ENCODE measurements at regions not wholly inside any gene's neighbourhood (a gene's known extent, or its start where the extent isn't known, plus 50 kb on each side); places are given as distances from the start of the nearest gene placed in this dataset.
"Not testable (repeated sequence)": the region's sequence is repeated elsewhere in the genome, so short reads cannot be mapped to it uniquely, and the experiment has no call there.

DNA sequence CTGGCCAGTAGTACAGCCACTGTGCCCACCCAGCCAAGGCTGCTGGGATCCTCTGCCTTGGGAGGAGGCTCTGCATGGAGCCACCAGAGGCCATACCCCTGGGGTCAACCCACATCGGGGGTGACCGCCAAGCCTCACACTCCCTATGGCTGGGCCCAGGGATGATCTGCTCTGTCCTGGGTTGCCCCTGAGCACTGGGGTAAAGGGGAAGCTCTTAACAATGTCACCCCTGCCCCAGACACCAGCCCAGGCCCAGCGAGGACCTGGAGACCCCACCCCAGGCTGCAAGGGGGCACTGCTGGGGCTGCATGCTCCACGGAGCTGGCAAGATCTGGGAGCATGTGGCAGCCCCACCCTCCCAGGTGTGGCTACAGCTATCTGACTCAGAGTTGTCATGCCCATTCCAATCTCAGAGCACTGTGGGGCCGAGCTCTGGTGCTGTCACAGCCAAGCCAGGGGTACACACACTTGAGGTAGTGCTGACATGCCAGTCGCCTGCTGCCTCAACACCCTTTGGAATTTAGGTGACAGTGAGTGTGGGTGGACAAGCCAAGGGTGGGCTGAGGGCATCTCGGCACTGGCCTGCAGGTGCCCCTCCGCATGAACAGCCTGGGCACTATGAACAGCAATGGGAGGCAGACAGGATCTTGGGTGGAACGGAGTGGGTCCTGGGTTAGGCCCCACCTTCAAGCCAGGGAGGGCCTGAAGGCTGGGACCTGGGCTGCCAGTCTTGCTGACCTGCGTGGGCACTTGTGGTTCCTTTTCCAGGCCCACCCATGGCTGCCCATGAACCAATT, 427.7 kb downstream of the LRRIQ3 start:
- DNase-seq, result no peak
- no peak for ATAC-seq

DNA sequence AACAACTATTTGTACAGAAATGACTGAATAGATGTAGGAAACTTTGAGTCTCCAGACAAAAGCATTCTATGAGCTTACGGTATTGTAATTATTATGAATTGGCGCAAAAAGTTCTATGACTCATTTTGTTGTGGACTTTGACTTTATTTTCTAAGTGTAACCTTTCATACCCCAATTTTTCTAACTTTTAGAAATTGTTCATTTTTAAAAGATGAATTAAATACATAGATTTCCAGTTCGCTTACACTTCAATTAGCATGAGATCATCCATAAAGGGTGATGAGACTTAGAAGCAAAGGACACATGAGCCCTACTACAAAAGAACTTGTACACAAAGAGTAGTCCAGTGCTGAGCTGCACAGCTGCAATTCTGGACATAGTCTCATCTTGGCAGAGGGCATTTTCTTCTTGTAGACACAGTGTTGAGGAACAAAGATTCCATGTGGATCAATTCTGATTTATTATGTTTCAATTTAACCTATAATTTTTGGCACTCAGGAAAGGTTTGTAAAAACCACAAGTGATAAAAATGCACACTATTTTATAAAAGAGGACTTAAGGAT, 431.1 kb downstream of the LRRIQ3 start:
- ATAC-seq, result no peak
- no peak for DNase-seq

DNA sequence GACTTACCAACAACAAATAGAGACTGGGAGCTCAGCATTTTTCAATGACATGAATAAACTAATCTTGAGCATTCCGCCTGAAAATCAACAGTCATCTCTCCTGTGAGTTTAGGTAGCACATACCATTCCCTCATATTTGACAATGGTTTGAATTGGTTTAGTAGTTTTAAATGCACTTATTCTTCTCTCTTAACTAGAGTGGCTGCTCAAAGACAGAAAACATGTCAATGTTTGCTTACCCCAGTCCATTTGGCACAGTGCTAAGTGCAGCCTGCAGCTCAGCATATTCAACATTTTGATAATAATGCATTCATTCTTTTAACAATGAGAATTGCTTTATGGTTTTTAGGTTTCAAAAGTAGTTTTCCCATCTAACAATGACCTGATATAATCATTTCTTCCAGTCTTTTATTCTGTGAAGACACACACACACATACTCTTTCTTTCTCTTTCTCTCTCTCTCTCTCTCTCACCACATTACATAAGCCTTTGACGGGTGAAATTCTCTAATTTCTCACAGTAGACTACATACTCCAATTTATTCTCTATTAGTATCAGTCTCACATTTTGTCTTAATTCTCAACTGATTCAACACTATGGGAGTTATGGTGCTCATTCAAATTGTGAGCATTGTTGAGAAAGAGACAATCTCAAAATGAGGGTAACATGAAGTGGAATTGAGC, 432.3 kb downstream of the LRRIQ3 start:
- no peak for DNase-seq
- ATAC-seq, result no peak

DNA sequence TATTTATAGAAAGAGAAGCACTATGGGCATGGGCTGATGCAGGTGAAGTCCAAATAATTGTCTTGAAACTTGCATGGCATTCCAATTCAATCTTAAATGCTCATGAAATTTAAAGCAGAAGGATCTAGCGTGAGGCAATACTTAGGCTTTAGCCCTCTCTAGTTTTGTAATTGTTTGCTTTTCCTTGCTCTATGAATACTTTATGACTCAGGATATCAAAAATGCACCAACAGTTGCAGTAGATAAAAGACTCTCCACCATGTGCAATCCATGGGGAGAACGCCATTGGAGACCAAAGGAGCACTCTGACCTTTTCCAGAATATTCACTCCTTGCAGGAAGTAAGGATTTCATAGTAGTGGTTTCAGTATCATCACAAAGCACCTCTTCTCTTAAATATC, 436.4 kb downstream of the LRRIQ3 start:
- ATAC-seq (no peak), DNase-seq (no peak)

DNA sequence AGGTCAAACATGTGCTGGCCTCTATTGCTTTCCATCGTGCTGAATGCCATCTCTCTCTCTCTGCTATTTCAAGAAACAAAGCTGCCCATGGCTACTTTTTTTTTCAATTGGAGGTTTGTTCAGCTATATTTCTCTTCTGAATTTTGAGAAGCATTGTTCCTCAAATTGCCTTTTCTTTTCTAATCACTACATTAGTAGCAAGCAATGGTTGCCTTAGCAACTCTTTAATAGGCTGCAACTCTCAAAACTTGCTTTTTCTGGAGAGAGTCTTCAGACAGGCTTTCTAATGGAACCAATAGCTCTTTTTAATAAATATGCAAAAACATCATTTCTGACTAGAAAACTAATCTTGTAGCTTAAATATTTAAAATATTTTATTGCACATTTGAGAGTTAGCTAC, 439.0 kb downstream of the LRRIQ3 start:
- no peak for ATAC-seq
- DNase-seq, result no peak

DNA sequence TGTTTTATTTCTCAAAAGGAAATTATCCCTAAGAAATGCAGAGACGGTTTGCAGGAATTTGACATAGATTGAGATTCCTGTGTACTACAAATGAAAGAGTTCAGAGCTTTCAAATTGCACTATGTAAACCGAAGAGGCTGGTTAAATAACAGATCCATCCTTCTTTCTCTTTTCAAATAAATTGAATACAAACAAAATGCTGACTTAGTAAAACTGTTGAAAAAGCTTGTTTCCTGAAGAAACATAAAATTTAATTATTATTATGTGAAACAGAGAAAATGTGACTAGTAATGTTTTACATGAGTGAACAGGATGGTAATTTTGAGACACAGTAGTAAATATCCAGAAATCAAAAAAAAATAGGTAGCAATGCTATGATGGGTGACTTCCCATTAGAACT, 441.2 kb downstream of the LRRIQ3 start:
- no peak for ATAC-seq
- no peak for DNase-seq

DNA sequence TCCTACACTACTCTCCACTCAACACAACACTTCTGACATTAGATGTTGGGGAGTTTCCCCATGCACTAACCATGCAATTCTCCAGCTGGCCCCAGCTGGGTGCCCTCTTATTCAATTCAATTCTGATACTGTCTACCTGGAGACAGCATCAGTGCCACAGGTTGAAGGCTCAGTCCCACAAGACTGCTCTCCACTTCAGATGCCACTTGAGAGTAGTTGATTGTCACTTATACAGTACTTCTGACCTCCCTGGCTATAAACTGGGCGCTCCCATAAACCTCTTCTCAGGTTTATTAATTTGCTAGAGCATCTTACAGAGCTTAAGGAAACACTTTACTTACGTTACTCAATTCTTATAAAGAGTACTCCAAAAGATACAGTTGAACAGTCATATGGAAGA, 442.3 kb downstream of the LRRIQ3 start:
- DNase-seq, result no peak
- ATAC-seq, result no peak

DNA sequence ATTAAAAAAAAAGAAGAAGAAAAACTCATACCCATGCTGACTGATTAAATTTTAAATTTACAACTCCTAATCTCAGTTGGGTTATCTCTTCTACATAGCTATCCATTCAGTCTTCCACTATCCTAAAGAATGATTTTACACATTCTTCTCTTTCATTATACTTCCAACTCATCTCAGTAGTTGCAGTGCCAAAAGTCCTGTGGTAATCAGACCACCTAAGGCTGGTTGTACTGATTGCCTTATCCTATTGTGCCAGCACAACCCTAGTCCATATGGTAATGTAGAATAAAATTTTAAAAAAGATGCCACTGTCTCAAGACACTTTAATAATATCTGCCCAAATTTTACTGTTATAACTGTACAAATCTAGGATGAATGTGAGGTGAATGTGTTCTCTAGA, 448.0 kb downstream of the LRRIQ3 start:
- ATAC-seq, result no peak
- no peak for DNase-seq

DNA sequence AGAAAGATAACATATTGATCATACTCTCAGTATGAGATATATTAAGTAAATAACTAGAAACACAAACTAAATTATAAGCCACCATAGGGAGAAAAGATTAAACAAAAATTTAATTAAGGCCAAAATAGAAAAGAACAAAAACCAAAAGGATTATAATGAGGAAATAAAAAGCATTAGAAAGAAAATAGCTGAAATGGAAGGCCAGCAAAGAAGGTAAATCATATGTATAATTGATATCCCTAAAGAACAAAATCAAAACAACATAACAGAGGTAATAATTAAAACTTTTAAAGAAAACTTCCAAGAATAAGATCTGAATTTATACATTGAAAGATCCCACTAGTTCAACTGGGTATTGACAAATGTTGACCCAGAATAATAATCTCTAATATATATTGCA, 453.0 kb downstream of the LRRIQ3 start:
- ATAC-seq, result no peak

DNA sequence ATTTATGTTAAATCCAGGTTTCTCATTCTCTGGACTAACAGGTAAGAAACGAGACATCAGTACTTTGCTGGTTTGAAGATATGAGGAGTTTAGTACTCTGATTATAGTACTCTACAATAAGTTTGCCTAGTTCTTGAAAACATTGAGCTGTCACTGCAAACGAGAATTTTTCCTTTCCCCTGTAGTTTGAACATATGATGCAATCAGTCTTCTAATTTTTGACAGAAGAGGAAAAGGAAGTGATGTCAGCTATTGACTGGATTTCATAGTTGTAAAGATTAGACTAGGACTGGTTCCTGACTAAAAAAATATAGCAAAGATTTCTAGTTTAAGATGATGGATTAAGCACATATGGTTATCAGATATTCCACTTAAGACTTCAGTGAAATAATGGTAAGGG, 461.9 kb downstream of the LRRIQ3 start:
- no peak for ATAC-seq
- no peak for DNase-seq

More for the DNA sequence above, 453.0 kb downstream of the LRRIQ3 start:
- DNase-seq, result no peak

DNA sequence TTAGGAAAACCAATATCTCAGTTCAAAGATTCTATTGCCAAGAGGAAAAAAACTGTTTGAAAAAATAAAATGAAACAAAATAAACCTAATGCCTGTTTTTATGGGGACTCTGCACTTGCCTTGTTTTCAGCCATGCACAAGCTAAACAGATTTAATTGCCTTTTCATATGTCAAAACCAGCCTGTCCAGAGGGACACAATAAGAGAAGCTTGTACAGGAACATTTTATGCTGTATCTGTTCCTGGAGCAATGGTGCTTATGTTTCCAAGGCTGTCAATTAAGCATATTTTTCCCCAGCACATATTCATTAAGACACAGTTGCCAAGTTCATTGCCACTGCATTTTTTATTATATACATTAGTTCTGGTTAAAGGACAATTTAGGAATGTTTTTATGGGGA, 470.9 kb downstream of the LRRIQ3 start:
- no peak for DNase-seq
- no peak for ATAC-seq

DNA sequence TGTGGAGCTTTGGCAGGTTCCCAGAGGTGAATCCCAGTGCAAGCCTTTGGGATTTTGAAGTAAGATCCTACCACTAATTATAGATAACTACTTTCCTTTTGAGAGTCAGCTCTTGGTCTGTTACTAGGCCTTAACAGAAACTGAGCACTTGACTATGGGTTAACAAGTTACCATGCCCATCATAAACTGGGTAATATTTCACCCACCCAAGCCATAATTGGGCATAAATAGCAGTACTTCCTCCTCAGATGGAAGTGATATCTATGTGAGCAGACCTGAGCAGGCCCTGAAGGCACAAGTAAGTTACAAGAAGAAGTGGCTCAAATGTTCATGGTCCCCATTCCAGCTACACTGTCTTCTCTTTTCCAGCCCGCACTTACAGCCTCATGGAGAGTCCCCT, 475.9 kb downstream of the LRRIQ3 start:
- DNase-seq, result no peak
- no peak for ATAC-seq

DNA sequence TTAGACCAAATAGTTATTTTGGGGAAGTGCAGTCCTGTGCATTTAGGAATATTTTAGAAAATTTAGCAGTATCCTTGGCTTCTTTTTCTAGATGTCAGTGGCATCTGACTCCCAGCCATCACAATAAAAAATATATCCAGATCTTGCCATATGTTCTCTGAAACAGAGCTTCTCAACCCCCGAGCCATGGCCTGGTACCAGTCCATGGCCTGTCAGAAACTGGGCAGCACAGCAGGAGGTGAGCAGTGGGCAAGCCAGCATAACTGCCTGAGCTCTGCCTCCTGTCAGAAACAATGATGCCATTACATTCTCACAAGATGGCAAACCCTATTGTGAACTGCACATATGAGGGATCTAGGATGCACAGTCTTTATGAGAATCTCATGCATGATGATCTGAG, 480.0 kb downstream of the LRRIQ3 start:
- no peak for DNase-seq
- no peak for ATAC-seq

DNA sequence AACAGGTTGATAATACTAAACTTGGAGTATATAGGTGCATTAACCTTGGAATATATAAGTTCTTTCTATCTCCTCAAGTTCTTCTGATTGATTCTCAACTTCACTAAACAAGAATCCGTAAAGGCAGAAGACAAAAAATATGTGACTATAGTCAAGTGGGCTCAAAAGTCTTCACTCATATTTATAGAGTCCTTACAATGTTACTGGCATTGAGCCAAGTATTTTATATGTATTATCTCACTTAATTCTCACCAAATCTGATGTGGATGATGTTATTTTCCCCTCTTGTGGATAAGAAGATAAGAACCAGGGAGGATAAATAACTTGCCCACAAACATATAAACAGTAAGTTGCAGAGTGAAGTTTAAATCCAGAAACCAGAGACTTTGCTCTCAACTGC, 486.9 kb downstream of the LRRIQ3 start:
- no peak for ATAC-seq

DNA sequence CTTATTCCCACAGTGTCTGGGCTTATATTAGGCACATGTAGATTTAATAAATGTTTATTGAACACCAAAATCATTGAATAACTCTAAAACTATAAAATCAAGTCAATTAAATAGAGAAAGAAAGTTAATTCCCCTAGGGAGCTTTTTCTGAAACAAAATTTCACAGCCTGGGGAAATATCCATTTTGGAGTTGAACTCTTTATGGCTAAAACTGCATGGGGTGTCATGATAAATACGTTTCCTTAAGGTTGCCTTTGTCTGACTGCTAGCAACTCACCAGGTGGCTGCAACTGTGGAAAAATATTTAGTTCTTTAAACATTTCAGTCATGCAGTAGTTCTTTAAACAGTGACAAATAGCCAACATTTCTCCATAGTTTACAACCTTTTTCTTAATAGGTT, 496.1 kb downstream of the LRRIQ3 start:
- ATAC-seq (no peak), DNase-seq (no peak)

More for the DNA sequence above, 486.9 kb downstream of the LRRIQ3 start:
- no peak for DNase-seq

DNA sequence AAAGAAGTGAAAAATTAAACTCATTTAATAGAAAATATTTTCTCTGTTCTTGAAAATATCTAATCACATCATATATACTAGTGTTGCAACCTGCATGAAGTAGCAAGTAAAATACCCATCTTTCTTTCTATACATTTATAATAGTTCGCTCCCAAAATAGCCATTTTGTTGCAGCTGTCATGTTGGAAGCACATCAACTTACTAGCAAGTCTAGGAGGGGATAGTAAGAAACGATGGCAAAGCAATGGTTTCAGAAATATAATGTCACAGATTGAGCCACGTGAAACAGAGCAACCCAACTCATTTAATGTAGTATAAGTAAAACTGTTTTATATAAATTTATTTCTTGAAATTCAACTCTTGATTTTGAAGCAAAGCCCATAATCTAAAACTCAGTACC, 521.8 kb downstream of the LRRIQ3 start:
- no peak for ATAC-seq

DNA sequence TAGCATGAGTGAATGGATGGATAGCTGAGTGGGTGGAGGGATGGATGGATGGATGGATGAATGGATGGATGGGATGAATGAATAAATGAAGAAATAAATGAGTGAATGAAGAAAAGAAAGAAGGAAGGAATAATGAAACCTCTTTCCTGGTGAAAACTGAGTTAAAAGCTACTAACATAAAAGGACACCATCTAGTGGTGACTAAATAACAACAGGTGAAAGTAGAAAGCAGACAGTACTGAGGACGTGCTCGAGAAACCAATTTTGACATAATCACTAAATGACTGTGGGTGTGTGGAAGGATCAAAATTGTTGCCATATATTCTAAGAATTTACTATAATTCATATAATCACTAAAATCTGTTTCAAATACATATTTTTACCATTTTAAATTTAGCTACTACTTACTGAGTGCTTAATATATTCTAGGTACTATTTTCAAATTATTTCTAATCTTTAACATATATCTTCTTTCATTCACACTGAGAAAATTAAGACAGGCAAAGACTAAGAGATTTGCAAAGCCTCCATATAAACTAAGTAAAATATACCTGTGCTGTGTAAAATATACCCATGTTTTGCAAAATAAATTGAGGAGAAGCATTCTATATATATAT, 522.9 kb downstream of the LRRIQ3 start:
- no peak for ATAC-seq
- DNase-seq, result no peak

More for the DNA sequence above, 521.8 kb downstream of the LRRIQ3 start:
- DNase-seq, result no peak

DNA sequence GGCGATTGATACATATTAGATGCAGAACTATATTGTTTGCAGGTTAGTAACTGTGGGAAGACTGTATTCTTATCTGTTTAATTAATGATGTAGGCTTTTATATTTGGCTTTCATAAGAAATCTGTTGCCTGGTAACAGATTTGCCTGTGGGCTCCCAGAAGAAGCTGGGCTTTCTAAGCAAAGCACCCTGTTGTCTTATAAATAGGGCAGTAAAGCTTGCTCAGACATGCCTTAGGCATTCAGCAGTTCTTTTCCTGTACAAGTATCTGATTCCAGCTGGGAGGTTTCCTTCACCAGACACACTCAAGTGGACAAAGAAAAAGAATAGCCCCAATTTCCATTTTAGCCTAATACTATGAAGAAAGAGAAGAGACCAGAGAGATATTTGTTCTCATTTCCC, 524.0 kb downstream of the LRRIQ3 start:
- no peak for DNase-seq
- ATAC-seq, result no peak

DNA sequence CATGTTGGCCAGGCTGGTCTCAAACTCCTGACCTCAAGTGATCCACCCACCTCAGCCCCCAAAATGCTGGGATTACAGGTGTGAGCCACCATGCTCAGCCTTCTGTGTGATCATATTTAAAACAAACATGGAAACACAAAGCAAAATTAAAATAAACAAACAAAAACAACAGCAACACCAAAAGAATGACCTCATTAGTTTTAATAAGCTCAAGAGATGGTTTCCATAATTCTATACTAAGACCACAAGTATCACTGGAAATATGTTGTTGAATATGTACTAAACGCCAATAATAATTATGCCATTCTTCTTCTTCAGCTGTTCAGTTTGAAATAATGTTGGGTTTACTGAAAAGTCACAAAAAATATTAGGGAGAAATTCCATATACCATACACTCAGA, 526.4 kb downstream of the LRRIQ3 start:
- DNase-seq (no peak), ATAC-seq (no peak)

DNA sequence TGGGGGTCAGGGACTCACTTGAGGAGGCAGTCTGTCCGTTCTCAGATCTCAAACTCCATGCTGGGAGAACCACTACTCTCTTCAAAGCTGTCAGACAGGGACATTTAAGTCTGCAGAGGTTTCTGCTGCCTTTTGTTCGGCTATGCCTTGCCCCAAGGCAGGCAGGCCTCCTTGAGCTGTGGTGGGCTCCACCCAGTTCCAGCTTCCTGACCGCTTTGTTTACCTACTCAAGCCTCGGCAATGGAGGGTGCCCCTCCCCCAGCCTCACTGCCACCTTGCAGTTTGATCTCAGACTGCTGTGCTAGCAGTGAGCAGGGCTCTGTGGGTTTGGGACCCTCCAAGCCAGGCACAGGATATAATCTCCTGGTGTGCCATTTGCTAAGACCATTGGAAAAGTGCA, 530.0 kb downstream of the LRRIQ3 start:
- not testable (repeated sequence) for ATAC-seq, DNase-seq

DNA sequence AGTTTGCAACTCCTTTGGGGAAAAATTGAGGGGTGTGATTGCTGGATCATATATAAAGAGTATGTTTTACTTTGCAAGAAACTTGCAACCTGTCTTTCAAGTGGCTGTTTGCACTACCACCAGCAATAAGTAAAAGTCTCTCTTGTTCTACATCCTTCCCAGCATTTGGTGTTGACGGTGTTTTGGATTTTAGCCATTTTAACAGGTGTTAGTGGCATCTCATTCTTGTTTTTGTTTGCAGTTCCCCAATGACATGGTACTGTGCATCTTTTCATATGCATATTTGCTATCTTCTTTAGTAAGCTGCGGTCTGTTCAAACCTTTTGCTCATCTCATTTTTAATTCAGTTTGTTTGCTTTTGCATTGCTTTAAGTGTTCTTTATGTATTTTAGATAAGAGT, 535.5 kb downstream of the LRRIQ3 start:
- ATAC-seq, result no peak

DNA sequence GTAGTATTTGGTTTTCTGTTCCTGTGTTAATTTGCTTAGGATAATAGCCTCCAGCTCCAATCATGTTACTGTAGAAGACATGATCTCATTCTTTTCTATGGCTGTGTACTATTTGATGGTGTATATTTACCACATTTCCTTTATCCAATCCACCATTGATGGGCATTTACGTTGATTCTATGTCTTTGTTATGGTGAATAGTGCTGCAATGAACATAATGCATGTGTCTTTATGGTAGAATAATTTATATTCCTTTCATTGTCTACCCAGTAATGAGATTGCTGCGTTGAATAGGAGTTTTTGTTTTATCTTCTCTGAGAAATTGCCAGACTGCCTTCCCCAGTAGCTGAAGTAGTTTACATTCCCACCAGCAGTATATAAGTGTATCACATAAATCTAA, 538.8 kb downstream of the LRRIQ3 start:
- DNase-seq (no peak), ATAC-seq (no peak)

More for the DNA sequence above, 535.5 kb downstream of the LRRIQ3 start:
- DNase-seq, result no peak

DNA sequence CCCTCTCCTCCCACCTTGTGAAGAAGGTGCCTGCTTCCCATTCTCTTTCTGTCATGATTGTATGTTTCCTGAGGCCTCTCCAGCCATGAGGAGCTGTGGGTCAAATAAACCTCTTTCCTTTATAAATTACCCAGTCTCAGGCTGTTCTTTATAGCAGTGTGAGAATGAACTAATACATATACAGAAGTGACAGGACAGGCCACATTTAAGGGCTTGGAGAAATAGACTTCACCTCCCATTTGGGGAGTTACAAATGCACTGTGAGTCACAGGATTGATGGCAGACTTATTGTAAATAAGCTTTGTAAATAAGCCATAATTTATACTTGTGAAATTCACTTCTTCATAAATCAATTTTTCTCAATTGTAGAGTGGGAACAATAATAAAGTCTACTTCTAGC, 543.3 kb downstream of the LRRIQ3 start:
- ATAC-seq, result no peak

More for the DNA sequence above, 543.3 kb downstream of the LRRIQ3 start:
- DNase-seq, result no peak

Measured in stimulated activated naive CD8-positive, alpha-beta T cell treated with anti-CD3 and anti-CD28 coated beads, Interleukin-15, Interleukin-2, amounts not matched to agents 100 U/mL and 50 U/mL, for 24 hours (primary cell).